ENCODE measurements at regions not wholly inside any gene's neighbourhood (a gene's known extent, or its start where the extent isn't known, plus 50 kb on each side); places are given as distances from the start of the nearest gene placed in this dataset.

DNA sequence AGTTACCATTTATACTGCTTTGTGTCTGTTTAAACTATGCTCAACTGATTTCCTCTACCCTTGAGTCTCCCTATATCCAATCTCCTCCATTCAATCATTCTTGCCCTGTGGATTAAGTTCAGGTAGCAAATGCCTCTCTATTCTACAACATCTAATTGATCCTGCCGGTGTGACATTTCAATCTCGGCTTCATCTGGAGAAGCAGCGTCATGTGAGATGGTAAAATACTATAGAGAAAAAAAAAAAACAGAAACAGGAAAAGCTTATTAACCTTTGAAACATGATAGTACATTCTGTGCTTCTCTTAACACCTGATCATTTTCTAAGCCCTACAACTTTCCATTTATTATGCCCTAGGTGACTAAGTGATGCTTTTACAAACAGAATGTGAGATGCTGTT is 89.4 kb downstream of the KCTD12 start:
- Histone ChIP-seq H3K4me2 (no peak overlapping the region), H3K79me2 (ENCODE audit: insufficient read depth) (no peaks in the 10 kb centered on the region), H3K27me3 (ENCODE audit: insufficient read depth) (no peaks in the 10 kb centered on the region), H2AFZ (ENCODE audit: low read depth) (no peak overlapping the region), H3K9me2 (no peaks in the 10 kb centered on the region), H3F3A (replicated peaks; ENCODE audit: insufficient read depth) (peaks cover 6% of the 10 kb centered on the region), H3K9ac (no peak overlapping the region), H3K9me3 (no peaks in the 10 kb centered on the region), H3K4me3 (ENCODE audit: low read depth in 2 of 2, low read length in 1 of 2) (no peak overlapping the region), H3K27ac (ENCODE audit: low read depth in 2 of 2, low read length in 1 of 2) (no peak overlapping the region), H3K36me3 (replicated peaks in 1 of 2; ENCODE audit: control insufficient read depth in 1 of 2, insufficient read depth in 2 of 2, low read length in 1 of 2) (no peaks in the 10 kb centered on the region), H3K4me1 (ENCODE audit: control insufficient read depth in 1 of 2, insufficient read depth in 2 of 2, low read depth in 1 of 2, low read length in 1 of 2) (peaks cover 0 to 3% of the 10 kb centered on the region in 2 experiments; a peak in 2 of 4 replicates), H4K20me1 (ENCODE audit: insufficient read depth) (no peaks in the 10 kb centered on the region)
- WGBS (ENCODE audit: low lambda C conversion rate) = 87% methylated on average over 3 of the region's 3 CpGs
- no peak for DNase-seq
- ChIA-PET CTCF (interaction anchor here (1.7 kb wide), 1 partner anchor 13 kb away, joined by 4 read pairs; no protein-coding TSS in a partner anchor), POLR2A (no interaction called here)
- TF ChIP-seq EP300 (IDR thresholded peaks at IDR 0.05; ENCODE audit: borderline replicate concordance in 1 of 2, low read depth in 1 of 2, low read length in 1 of 2) = no peak
- no peak for TF ChIP-seq ELF1 (IDR thresholded peaks at IDR 0.05)
- no peak for TF ChIP-seq RFX5 (IDR thresholded peaks at IDR 0.05; ENCODE audit: low read length)
- TF ChIP-seq NRF1 (IDR thresholded peaks at IDR 0.05; ENCODE audit: low read depth, low read length) = no peak
- TF ChIP-seq TAF1 (IDR thresholded peaks at IDR 0.05; ENCODE audit: borderline replicate concordance, low read depth, low read length) = no peak

DNA sequence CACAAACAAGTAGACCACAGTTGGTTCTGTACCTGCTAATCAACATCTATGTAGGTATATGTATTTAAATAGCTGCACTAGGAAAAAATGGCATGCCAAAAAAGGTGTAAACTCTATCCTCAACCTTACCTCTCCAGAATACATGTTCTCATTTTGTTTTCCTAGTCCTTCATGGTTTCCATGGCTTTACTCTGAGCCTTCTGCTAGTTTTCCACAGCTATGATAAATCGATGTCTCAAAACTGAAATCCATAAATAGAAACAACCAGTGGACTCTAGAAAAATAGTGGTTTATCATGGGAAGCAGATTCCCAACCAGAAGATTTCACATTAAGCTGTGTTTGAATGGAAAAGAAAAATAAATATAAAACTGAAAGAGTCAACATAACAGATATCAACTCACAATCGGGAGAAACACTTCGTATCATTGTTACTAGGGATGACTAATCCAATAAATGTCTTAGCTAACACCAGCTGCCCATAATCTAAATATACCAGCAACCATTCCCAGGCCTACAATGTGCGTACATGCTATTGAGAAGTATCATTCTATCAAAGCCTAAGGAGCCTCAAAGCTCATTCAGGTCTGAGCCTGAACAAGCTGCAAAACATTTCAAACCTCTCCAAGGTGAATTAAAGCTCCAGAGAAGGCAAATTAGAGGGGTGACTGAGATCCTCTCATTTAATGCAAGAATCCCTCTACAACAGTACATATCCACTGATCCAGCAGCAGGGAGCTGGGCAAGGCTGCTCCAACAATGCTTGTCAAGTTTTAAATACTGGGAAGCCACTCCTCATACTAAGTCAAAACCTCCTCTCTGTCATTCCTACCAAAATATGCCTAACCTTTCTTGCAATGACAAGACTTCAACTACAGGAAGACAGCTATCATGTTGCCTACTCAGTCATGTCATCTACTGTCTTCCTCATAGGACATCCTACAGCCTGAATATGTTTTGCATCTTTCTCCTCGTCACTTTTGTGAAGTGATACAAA is 90.2 kb downstream of the KCTD12 start:
- no peak overlapping the region for H3K9ac ChIP-seq
- H3K4me2 ChIP-seq = no peak overlapping the region
- no peaks in the 10 kb centered on the region for H3K79me2 ChIP-seq (ENCODE audit: insufficient read depth)
- H2AFZ ChIP-seq (ENCODE audit: low read depth) = no peak overlapping the region
- DNase-seq = no peak
- no peak overlapping the region for H3K4me3 ChIP-seq (ENCODE audit: low read depth in 2 of 2, low read length in 1 of 2)
- H4K20me1 ChIP-seq (ENCODE audit: insufficient read depth) = no peaks in the 10 kb centered on the region
- POLR2A ChIA-PET = no interaction called here
- H3K27ac ChIP-seq (ENCODE audit: low read depth in 2 of 2, low read length in 1 of 2) = no peak overlapping the region
- TF ChIP-seq TEAD4 (IDR thresholded peaks at IDR 0.05; ENCODE audit: borderline replicate concordance, insufficient read depth) (no peak), RCOR1 (IDR thresholded peaks at IDR 0.05; ENCODE audit: low read length) (no peak), EZH2phosphoT487 (IDR thresholded peaks at IDR 0.05; ENCODE audit: borderline replicate concordance, low read depth) (no peak), JUND (IDR thresholded peaks at IDR 0.05) (no peak)
- TF ChIP-seq, protein P1, sequence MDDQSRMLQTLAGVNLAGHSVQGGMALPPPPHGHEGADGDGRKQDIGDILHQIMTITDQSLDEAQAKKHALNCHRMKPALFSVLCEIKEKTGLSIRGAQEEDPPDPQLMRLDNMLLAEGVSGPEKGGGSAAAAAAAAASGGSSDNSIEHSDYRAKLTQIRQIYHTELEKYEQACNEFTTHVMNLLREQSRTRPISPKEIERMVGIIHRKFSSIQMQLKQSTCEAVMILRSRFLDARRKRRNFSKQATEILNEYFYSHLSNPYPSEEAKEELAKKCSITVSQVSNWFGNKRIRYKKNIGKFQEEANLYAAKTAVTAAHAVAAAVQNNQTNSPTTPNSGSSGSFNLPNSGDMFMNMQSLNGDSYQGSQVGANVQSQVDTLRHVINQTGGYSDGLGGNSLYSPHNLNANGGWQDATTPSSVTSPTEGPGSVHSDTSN (IDR thresholded peaks at IDR 0.05) = no peak
- CTCF ChIA-PET = interaction anchor here (0.7 to 1.8 kb wide), 3 partner anchors 13 to 1099 kb away, joined by 3 to 5 read pairs (median 4); no protein-coding TSS in a partner anchor
- H3K27me3 ChIP-seq (ENCODE audit: insufficient read depth) = no peaks in the 10 kb centered on the region
- H3K36me3 ChIP-seq (replicated peaks in 1 of 2; ENCODE audit: control insufficient read depth in 1 of 2, insufficient read depth in 2 of 2, low read length in 1 of 2) = no peaks in the 10 kb centered on the region
- no peaks in the 10 kb centered on the region for H3K9me2 ChIP-seq
- WGBS (ENCODE audit: low lambda C conversion rate) = 62% methylated on average over 5 of the region's 5 CpGs
- H3K4me1 ChIP-seq (ENCODE audit: control insufficient read depth in 1 of 2, insufficient read depth in 2 of 2, low read depth in 1 of 2, low read length in 1 of 2) = peaks cover 0 to 7% of the 10 kb centered on the region in 2 experiments; a peak in 2 of 4 replicates
- peaks cover 6% of the 10 kb centered on the region for H3F3A ChIP-seq (replicated peaks; ENCODE audit: insufficient read depth)
- H3K9me3 ChIP-seq = no peaks in the 10 kb centered on the region
